KMS-11 (cell line): ENCODE measurements at regions not wholly inside any gene's neighbourhood (a gene's known extent, or its start where the extent isn't known, plus 50 kb on each side); places are given as distances from the start of the nearest gene placed in this dataset.

ENCODE experiments used
- H2AFZ ChIP-seq: fragments of 200-600 bp; sonication (generic); 2 replicates; pipeline ENCODE4 v1.6.1; 2016; ENCODE audit warnings: antibody characterized with exemption, mixed run types, low read depth
- H3K27ac ChIP-seq: fragments of 200-600 bp; sonication (generic); 2 replicates; pipeline ENCODE4 v1.6.1; 2016; ENCODE audit warnings: mild to moderate bottlenecking, mixed run types
- H3K27me3 ChIP-seq: fragments of 200-600 bp; sonication (generic); 2 replicates; pipeline ENCODE4 v1.6.1; 2017; ENCODE audit warnings: mild to moderate bottlenecking, low read depth, mixed run types, moderate library complexity; ENCODE audit not compliant: insufficient read depth
- H3K36me3 ChIP-seq: fragments of 200-600 bp; sonication (generic); 2 replicates; pipeline ENCODE4 v1.6.1; 2017; ENCODE audit warnings: mild to moderate bottlenecking, mixed run types; ENCODE audit not compliant: insufficient read depth
- H3K4me1 ChIP-seq: fragments of 200-600 bp; sonication (generic); 2 replicates; pipeline ENCODE4 v1.6.1; 2016; ENCODE audit warnings: mild to moderate bottlenecking, low read depth, mixed run types; ENCODE audit not compliant: poor library complexity, severe bottlenecking
- H3K4me2 ChIP-seq: fragments of 200-600 bp; sonication (generic); 2 replicates; pipeline ENCODE4 v1.7.0; 2016; ENCODE audit warnings: mild to moderate bottlenecking, mixed run types
- H3K4me3 ChIP-seq: fragments of 200-600 bp; sonication (generic); IDR thresholded peaks from 2 replicates; pipeline ENCODE4 v1.6.1; 2017; ENCODE audit warnings: low read depth, low read length, mixed read lengths; ENCODE audit not compliant: insufficient read depth
- H3K79me2 ChIP-seq: fragments of 200-600 bp; sonication (generic); 2 replicates; pipeline ENCODE4 v1.6.1; 2016; ENCODE audit warnings: low read depth, mixed run types; ENCODE audit not compliant: insufficient read depth
- H3K9ac ChIP-seq: fragments of 200-600 bp; sonication (generic); 2 replicates; pipeline ENCODE4 v1.6.1; 2016; ENCODE audit warnings: mild to moderate bottlenecking, mixed run types
- H4K20me1 ChIP-seq: fragments of 200-600 bp; sonication (generic); 2 replicates; pipeline ENCODE4 v1.6.1; 2016; ENCODE audit warnings: mild to moderate bottlenecking, mixed run types; ENCODE audit not compliant: insufficient read depth
- TF ChIP-seq, protein P1 (sequence below): fragments of 200-600 bp; sonication (generic); conservative IDR thresholded peaks from 2 replicates; pipeline ENCODE4 v1.6.1; 2017; ENCODE audit warnings: low read depth, mild to moderate bottlenecking, antibody characterized with exemption, low read length, moderate library complexity, mixed read lengths

DNA sequence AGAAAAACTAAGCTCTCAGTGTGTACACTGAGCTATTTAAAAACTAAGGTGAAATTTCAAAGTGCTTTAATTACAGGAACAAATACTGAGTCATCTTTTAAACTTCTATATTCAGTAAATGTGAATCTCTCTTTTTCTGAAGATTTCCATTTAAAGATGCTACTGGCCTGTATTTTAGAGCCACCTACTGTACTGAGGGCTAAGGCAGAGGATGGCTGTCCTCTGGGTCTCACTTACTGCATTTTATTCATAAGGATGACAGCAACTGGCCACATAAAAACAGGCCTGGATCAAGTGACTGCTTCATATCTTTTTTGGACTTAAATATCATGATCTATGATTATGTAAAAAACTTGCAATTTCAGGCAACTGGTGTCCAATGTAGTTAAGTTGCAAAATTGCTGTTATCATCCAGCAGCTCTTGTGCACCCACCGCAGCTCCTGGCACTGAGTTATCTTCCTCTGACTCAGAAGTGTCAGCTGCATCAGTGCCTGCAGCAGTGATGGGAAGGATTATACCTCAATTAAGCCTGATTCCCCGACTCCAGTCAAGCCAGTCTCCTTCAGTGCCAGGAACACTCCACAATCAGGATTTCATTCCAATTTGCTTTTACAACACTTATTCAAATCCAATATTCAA, 1073.7 kb downstream of the PDHA2 start:
- TF ChIP-seq, protein P1, sequence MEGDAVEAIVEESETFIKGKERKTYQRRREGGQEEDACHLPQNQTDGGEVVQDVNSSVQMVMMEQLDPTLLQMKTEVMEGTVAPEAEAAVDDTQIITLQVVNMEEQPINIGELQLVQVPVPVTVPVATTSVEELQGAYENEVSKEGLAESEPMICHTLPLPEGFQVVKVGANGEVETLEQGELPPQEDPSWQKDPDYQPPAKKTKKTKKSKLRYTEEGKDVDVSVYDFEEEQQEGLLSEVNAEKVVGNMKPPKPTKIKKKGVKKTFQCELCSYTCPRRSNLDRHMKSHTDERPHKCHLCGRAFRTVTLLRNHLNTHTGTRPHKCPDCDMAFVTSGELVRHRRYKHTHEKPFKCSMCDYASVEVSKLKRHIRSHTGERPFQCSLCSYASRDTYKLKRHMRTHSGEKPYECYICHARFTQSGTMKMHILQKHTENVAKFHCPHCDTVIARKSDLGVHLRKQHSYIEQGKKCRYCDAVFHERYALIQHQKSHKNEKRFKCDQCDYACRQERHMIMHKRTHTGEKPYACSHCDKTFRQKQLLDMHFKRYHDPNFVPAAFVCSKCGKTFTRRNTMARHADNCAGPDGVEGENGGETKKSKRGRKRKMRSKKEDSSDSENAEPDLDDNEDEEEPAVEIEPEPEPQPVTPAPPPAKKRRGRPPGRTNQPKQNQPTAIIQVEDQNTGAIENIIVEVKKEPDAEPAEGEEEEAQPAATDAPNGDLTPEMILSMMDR = no peak
- no peak overlapping the region for H2AFZ ChIP-seq

DNA sequence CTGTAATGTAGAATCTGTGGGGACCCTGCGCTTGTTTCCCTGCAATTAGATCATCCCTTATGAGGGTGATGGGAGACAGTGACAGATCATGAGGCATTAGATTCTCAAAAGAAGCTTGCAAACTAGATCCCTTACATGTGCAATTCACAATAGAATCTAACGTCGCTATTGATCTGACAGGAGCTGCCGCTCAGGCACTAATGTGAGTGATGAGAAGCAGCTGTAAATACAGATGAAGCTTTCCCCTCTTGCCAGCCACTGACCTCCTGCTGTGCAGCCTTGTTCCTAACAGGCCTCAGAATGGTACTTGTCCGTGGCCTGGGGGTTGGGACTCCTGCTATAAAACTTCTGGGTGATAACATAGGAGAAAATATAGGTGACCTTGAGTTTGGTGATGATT, 1076.8 kb downstream of the PDHA2 start:
- Histone ChIP-seq H3K4me1 (no peaks in the 10 kb centered on the region), H3K4me3 (no peak overlapping the region), H4K20me1 (no peaks in the 10 kb centered on the region), H3K27ac (no peak overlapping the region), H3K36me3 (no peaks in the 10 kb centered on the region), H3K9ac (no peak overlapping the region), H3K4me2 (no peak overlapping the region), H3K27me3 (no peaks in the 10 kb centered on the region), H3K79me2 (no peaks in the 10 kb centered on the region), H2AFZ (no peak overlapping the region)
- TF ChIP-seq, protein P1 = no peak

More for the DNA sequence above, 1073.7 kb downstream of the PDHA2 start:
- Histone ChIP-seq H4K20me1 (no peaks in the 10 kb centered on the region), H3K4me3 (no peak overlapping the region), H3K4me2 (no peak overlapping the region), H3K36me3 (no peaks in the 10 kb centered on the region), H3K79me2 (no peaks in the 10 kb centered on the region), H3K4me1 (no peaks in the 10 kb centered on the region), H3K27me3 (no peaks in the 10 kb centered on the region), H3K9ac (no peak overlapping the region), H3K27ac (no peak overlapping the region)

DNA sequence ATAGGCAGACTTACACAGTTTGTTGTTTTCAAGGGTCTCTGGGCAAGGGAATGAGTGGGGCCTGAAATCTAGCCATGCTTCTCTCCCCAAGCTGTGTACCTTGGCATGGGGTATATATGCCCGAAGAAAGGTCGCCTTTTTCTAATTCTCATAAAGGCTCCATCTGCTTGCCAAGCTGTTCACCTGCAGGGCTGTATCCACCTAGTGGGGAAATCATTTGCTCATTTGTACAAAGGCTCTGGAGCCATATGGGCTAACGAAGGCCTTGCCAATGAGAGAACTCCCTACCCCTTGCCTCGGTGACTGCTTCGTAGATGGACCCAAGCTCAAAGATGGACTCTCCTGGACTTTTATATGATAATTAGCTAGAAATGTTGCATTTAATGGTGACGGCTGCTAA, 1097.0 kb downstream of the PDHA2 start:
- H3K9ac ChIP-seq = no peak overlapping the region
- no peak overlapping the region for H2AFZ ChIP-seq

DNA sequence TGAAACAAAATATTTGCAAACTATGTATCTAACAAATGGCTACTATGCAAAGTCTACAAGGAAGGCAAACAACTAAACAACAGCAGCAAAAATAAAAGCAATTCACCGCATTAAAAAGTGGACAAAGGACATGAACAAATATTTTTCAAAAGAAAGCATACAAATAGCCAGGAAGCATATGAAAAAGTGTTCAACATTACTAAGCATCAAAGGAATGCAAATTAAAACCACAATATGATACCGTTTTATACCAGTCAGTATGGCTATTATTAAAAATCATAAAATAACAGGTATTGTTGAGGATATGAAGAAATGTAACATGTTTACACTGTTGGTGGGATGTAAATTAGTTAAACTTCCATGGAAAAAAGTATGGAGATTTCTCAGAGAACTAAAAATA, 1106.7 kb downstream of the PDHA2 start:
- H3K27me3 ChIP-seq = no peaks in the 10 kb centered on the region
- H4K20me1 ChIP-seq = no peaks in the 10 kb centered on the region
- TF ChIP-seq, protein P1 = no peak
- no peaks in the 10 kb centered on the region for H3K4me1 ChIP-seq
- no peak overlapping the region for H2AFZ ChIP-seq
- no peaks in the 10 kb centered on the region for H3K79me2 ChIP-seq
- H3K4me3 ChIP-seq = no peak overlapping the region
- H3K27ac ChIP-seq = no peak overlapping the region
- H3K9ac ChIP-seq = no peak overlapping the region
- H3K4me2 ChIP-seq = no peak overlapping the region
- H3K36me3 ChIP-seq = no peaks in the 10 kb centered on the region

More for the DNA sequence above, 1097.0 kb downstream of the PDHA2 start:
- Histone ChIP-seq H3K4me3 (no peak overlapping the region), H3K4me1 (no peaks in the 10 kb centered on the region), H3K27ac (no peak overlapping the region), H3K79me2 (no peaks in the 10 kb centered on the region), H3K27me3 (no peaks in the 10 kb centered on the region), H4K20me1 (no peaks in the 10 kb centered on the region), H3K4me2 (no peak overlapping the region), H3K36me3 (no peaks in the 10 kb centered on the region)
- TF ChIP-seq, protein P1 = no peak
